HG03135 (cell line): ENCODE measurements at regions not wholly inside any gene's neighbourhood (a gene's known extent, or its start where the extent isn't known, plus 50 kb on each side); places are given as distances from the start of the nearest gene placed in this dataset.

ENCODE experiments used
- ATAC-seq: cut with Tn5 transposase; IDR thresholded peaks from one replicate; pipeline ENCODE4 v1.9.1; 2021; ENCODE audit warnings: mild to moderate bottlenecking, moderate library complexity; ENCODE audit not compliant: unreplicated experiment

DNA sequence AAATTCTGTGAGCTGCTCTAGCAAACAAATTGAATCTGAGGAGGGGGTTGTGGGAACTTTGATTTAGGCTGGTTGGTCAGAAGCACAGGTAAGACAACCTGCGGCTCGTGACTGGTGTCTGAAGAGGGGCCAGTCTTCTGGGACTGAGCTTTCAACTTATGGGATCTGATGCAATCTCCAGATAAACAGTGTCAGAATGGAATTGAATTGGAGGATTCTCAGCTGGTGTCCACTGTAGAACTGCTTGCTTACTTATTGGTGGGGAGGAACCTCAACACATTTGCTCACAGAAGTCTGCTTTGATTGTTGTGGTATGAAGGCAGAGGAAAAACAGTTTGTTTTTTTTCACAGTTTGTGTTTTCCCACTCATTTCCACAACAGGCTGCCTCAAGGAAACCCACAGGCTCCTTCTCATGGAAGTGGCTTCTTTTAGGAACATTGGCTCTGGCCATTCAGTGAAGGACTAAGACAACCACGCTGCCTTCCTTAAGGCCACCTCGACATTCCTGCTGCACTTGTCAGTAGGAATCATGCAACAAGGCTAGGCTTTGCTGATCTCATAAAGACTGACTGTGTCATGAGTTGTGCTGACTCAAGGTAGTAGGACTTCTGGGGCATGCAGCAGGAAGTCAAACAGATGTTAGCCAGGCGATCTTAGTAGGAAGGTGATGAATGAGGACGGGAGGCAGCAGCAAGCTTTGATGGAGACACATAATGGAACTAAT lies 104.7 kb downstream of the TSN start:
- ATAC-seq: no peak

DNA sequence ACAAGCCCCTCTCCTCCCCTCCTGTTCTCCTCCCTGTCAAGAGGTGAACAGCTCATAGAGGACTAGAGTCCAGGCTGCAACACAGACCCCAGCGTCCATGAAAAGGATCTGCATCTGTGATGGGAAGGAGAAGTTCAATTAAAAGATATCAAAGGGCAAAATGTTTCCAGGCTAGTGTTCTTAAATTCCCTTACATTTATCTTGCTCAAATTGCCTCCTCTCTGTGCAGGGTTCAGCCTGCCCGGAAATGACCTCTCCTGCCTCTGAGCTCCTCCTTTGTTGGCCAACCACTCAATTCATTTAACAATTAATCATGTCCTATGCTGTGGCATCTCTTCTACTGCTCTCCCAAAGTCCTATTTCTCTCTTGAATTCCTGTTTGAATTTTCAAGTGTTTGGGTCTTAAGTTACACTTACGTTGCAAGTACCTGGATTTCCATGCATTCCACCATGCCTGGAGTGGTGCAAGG lies 105.3 kb downstream of the TSN start:
- no peak for ATAC-seq

DNA sequence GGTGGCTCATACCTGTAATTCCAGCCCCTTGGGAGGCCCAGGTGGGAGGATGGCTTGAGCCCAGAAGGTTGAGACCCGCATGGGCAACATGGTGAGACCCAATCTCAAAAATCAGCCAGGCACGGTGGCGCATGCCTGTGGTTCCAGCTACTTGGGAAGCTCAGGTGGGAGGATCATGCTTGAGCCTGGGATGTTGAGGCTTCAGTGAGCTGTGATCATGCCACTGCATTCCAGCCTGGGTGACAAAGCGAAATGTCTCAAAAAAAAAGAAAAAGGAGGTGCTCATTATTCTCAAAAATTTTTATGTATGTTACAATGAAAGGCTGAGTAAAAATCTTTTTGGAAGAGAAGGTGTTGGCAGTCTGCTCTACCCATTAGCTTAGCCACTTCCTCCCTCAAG lies 106.8 kb downstream of the TSN start:
- no peak for ATAC-seq

DNA sequence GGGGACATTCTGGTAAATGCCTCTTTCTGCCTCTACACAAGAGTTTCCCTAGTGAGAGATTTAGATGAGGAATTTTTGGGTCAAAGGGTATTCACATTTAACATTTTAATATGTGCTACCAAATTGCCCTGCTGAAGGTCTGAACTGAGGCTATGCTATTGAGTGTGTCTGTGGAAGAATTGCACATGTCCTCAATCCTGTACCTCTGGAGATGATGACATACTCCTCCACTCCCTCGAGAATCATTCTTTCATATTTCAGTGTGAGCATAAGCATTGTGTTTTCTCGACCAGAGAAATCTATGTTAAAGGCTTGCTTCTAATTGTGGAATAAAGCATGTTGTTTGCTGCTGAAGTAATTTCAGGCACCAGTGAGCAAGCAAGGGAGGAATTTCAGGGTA lies 110.5 kb downstream of the TSN start:
- ATAC-seq: no peak

DNA sequence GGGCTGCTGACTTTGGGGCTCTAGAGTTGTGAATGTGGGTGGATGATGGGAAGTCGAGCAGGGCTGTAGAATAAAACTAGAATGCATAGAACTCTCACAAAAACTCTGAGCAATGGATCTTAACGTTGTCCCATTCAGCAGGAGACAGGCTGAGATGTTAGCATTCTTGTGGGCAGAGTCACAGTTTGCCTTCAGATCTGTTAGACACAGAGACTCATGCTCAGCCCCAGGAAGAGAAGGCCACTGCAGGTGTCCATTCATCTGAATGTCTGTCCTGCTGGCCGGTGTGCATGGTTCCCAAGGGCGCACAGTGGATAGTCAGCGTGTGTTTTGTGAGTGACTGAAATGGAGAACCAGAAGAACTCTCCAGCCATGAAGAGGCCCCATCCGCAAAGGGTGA lies 111.3 kb downstream of the TSN start:
- ATAC-seq: no peak

DNA sequence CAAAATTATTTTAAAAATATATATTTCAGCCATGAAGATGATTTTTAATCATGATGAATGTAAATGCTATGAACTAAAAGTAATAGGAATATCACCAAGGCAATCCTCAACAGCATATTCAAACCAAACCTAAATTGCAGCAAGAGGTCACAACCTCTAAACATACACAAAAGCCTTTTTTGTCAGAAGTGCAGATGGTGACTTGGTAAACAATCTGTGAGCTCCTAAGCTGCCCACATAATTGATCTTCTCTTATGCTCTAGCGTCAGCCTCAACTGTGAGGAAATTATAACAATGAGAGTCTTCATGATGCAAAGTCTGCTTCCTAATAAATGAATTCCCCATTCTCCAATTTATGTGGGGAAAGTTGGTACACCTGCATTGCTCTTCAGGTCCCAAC lies 113.2 kb downstream of the TSN start:
- no peak for ATAC-seq

DNA sequence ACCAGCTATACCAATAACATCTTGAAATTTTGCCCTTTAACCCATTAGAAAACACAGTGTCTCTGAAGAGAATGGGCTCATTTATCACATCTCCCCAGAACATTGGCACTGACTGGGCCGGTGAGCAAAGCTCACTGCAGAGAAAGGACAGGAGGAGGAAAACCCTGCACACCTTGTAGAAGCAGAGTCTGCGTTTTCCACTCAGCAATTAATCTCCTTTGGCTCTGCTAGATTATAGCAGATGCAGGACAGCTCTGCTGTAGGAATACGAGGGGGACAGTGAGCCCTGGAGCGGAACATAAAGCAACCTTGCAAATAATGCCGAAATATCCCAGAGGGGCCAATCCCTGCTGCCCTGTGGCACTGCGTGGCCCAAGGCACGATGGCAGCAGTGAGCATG lies 113.9 kb downstream of the TSN start:
- ATAC-seq: no peak

DNA sequence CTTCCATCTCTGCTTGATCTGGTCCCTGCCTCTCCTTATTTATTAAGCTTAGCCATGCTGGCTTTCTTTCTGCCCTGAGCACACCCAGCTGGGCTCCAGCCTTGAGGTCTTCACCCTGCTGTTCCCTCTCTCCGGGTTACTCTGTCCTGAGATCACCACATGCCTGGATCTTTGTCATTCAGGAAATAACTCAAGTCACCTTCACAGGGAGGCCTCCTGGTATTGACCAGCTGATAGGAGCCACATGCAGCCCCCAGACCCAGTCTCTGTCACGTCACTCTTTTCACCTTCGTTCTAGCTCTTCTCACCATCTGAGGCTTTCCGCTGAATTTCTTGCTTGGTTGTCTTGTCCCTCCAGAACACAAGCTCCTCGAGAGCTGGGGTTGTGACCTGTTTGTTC lies 114.4 kb downstream of the TSN start:
- no peak for ATAC-seq

DNA sequence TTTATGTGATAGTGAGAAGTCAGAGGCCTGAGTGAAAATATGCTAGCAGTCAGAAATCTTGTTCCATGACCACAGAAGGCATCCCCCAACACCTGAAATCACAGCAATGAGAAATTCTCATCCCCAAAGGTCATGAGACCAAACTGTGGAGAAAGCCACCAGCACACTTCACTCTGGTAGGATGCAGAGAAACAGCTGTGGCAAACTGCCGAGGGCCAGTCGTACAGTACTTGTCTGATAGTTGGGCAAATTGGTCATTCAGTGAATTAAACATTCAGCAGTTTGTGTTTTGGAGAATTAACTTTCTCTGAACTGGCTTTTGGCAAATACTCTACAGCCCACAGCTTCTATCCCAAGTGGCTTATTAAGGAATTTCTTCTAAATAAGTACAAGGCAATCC lies 117.2 kb downstream of the TSN start:
- no peak for ATAC-seq

DNA sequence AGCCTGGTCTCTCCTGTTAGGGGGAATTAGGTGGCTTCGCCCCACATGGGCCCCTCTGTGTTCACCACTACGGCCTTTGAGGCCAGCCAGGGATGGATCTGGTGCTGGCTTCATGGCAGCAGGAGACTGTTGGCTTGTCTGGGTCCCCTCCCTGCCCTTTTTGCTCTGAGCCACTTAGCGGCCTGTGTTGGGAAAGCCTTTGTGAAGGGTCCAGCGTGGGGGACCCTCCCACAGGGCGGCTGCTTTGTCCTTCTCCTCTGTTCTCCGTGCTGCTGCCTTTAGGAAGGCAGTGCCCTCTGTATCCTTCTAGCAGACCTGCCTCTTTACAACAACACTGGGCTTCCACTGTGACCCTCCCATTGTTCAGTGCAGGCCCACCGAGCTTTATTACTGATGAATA lies 118.4 kb downstream of the TSN start:
- no peak for ATAC-seq

DNA sequence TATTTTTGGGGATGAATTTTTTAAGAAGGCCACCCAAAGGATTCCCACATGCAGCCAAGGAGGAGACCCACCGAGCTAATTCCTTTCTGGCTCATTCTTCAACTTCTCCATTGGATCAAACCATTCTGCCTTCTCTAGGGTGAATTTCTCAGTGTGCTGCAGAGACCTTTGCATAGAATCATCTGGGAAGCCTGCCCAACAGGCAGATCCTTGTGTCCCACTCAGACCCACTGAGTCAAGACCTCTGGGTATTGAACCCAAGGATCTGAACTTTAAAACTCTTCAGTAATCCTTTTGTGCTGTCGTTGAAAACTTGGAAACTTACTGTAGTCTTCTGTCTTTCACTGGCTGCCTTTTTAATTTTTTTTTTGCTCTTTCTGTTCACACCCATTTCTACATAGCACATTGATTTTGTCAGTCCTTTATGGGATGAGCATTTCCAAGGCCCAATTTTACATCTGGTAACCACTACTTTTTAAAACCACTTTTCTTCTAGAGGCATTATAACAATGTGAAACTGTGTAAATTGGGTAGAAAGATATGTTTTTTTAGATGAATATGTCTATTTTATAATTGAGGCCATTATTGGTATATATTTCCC lies 120.2 kb downstream of the TSN start:
- no peak for ATAC-seq

DNA sequence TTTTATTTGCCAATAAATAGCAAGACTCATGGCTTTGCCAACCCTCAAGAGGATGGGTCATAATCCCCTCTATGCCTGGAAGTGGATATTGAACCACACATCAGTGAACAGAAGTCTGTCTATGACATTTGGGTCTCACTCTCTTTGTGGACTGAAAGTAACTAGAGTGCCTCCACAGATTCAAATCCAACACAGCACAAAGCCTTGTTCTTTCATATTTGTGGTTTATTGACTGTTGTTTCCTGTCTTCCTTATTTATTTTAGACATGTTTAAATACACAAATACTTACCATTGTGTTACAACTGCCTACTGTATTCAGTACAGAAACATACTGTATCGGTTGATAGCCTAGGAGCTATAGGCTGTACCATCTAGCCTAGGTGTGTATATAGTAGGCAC lies 121.9 kb downstream of the TSN start:
- no peak for ATAC-seq

DNA sequence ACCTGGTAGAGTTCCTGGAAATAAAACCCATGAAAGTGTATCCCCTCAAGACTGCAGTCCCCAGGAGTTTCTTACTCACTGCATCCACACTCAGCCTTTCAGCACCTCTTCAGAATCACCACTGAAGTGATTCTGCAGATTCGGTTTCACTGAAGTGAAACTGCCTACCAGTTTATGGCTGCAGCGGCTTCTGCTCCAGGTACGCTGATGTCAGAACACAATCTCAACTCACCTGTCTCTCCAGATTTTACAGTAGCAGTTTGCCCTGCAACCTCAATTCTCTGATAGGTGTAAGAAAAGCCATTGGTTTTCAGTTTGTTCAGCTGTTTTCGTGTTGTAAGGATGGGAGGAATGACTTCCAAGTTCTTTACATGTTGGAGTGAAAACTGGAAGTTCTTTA lies 124.8 kb downstream of the TSN start:
- no peak for ATAC-seq

DNA sequence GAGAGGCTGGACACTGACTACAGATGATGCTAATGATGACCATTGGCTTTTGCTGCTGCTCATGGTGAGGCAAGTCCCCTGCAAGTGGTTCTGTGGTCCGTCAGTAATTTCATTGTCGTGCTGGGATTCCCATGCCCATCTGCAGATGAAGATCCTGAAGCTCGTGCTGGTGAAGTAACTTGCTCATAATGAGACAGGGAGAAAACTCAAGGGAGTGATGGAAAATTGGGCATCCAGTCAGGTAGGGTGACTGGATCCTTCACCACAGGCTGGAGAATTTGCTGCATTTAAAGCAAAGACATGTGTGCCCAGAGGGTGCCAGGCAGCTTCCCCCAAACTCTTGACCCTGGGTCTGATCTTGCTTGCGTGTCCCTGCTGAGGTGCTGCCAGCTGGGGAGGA lies 125.6 kb downstream of the TSN start:
- ATAC-seq: no peak

DNA sequence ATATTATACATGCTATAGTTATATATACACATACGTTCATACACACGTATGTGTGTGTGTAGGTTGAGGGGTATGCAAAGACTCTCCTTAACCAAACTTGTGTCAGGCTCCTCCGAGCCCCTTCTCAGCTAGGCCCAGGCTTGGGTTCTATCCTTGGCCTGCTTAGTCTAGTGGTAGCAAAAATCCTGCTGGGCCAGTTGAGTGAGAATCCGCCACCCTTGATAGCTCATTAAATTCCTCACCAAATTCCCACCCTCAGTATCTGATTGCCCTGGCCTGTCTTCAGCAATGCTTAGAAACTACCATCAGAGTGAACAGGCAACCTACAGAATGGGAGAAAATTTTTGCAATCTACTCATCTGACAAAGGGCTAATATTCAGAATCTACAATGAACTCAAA lies 126.5 kb downstream of the TSN start:
- no peak for ATAC-seq

DNA sequence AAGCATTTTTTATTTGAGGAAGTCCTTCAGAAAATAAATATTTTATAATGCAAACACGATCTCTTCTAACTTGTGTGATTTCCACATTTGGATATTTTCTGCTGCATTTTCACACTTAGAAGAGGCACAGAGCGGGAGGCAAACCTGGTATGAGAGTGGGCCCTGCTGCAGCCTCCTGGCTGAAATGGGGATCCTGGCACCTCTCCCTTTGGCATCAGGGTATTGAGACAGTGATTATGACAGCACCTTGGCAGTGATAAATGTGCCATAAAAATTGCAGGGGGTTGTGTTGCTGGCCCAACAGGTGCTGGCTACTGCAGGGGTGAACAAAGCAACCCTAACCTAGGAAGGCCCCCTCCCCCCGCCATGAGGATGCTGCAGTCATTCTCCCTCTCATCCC lies 128.6 kb downstream of the TSN start:
- ATAC-seq: no peak

DNA sequence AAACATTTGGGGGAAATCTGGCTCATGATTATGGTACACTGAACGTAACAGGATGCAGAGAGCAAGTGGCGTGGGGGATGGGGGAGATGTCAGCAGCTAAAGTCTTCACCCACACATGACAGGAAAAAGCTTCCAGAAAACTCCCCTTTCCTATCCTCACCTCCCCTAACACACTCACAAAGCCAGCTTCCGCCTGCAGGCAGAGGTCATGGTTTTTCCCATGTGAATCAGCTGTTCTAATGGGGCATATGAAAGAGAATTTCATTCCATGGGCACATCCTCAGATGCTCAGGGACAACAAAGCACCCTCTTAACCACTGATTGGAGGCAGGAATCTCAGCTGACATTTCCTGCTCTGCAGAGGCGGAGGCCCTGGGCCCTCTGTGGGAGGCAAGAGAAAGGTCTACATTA lies 129.1 kb downstream of the TSN start:
- ATAC-seq: no peak

DNA sequence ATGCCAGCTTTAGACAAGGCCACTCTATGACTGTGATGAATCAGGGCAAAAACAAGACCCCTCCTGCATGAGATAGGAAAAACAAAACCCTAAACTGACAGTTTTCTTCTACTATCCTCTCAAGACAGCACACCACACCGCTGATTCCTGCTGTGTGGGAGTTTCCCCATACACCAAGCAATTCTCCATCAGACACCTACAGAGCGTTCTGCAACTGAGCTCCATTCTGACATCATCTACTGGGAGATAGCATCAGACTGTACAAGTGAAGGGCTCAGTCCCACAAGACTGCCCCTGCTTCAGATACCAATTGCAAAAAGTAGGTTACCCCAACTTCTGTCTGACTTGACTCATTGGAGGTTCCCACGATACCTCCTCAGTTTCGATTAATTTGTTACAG lies 130.6 kb downstream of the TSN start:
- no peak for ATAC-seq

DNA sequence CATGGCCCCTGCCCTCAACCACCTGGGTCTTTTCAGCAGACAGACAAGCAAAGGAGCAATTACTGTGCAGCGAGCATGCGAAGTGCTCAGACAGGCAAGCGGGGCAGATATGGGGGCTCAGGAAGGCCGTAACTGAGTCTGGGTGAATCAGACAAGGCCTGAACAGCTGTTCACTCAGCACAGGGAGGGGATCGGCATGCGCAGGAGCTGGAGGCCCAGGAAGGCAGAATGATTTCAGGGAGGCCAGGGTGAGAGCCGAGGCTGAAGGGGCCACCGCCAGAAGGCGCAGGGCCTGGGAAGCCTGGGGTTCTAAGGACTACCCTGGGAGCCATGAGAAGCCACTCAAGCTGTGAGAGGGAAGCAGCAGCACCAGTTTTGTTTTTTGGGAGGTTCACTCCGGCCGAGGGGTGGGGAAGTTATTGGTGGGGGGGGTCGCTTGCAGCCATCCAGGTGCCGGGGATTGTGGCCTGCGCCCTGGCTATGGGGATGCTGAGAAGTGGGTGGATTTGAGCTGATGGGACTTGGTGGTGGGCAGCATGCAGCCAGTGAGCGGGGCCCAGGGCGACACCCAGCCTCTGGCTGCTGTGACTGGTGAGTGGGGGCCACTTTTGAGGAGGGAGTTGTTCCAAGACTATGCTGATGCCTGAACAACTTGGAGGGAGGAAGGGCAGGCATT lies 132.2 kb downstream of the TSN start:
- no peak for ATAC-seq

DNA sequence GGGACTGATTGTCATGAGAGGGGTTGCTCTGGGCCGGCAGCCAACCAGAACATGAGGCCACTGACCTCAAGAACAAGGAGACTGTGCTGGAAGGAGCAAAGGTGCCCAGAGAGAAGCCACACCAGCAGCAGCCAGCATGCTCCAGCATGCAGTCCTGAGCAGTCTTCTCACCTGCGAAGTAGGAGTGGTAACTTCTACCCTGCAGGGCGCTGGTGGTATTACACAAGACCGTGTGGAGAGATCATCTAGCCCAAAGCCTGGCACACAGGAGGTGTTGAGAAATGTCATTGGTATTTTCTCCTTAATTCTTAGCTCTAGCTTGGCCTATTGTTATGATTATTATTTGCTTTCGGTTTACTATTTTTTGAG lies 132.7 kb downstream of the TSN start:
- peak; percentile 92 for ATAC-seq

DNA sequence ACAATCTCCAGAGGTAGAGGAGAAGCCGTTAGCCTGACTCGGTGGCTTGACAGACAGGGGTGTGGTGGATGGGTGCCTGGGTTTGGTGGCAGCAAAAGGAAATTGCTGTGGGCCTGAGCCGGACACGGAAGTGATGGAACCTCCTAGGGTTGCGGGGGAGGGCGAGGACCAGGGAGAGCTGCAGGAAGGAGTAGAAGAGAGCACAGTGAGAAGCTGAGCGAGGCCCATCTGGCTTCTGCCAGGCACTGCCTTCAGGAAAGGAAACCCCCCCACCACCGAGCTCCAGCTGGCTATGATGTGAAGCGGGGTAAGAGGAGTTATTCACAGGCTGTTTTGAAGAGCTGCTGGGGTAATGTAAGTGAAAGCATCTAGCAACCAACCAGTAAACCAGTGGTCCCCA lies 134.6 kb downstream of the TSN start:
- ATAC-seq: no peak
